Ovary (tissue), 3 donors: ENCODE measurements at regions not wholly inside any gene's neighbourhood (a gene's known extent, or its start where the extent isn't known, plus 50 kb on each side); places are given as distances from the start of the nearest gene placed in this dataset.

Source experiments
- CTCF ChIP-seq, 3 donors: fragments of 450-650 bp in 2 of 3; fragments of 200-600 bp in 1 of 3; IDR thresholded peaks; one replicate each; pipeline versions ENCODE4 v1.5.1 to v1.8.0; 2016 to 2022; ENCODE audit warnings: antibody characterized with exemption in 3 of 3, mild to moderate bottlenecking in 1 of 3
- EP300 ChIP-seq: sonication (generic); formaldehyde crosslinking; IDR thresholded peaks from one replicate; pipeline ENCODE4 v1.6.1; 2017; ENCODE audit warnings: antibody characterized with exemption
- POLR2A ChIP-seq: fragments of 450-650 bp; IDR thresholded peaks from one replicate; pipeline ENCODE4 v1.6.1; 2017; ENCODE audit warnings: antibody characterized with exemption, mild to moderate bottlenecking, moderate library complexity
- donor health status: DM: no; HTN: no; CAD: no.

- no peak for TF ChIP-seq CTCF (IDR thresholded peaks at IDR 0.05)
- no peak for TF ChIP-seq POLR2A
- TF ChIP-seq EP300 = no peak
These were observed 350.2 kb upstream of the MC4R start for GRCh38 chr18:60722742-60723141.
